H1 (cell line): ENCODE measurements at regions not wholly inside any gene's neighbourhood (a gene's known extent, or its start where the extent isn't known, plus 50 kb on each side); places are given as distances from the start of the nearest gene placed in this dataset.

Experiments used
- CTCF ChIA-PET: fragments of 300-600 bp; sonication (Branson Sonifier 250); formaldehyde crosslinking; loops from one replicate; lab custom pipeline; 2021; ENCODE audit not compliant: partially characterized antibody; lab: Charles Lee
- POLR2A ChIA-PET: fragments of 300-600 bp; sonication (Branson Sonifier 250); formaldehyde crosslinking; loops from one replicate; lab custom pipeline; 2021; ENCODE audit warnings: inconsistent platforms; ENCODE audit not compliant: partially characterized antibody; lab: Charles Lee
- DNase-seq, 2 experiments: peaks; one replicate each; pipeline versions ENCODE4 v3.0.0 to v3.0.0-alpha.2; 2010 to 2022; ENCODE audit warnings: low spot score in 2 of 2, low read depth in 1 of 2, mixed read lengths in 1 of 2
- FAIRE-seq: peaks from 2 replicates; lab custom pipeline; 2011; peaks lifted over from hg19 to GRCh38; lab: Jason Lieb, UNC
- H2AFZ ChIP-seq: 2 replicates; pipeline ENCODE4 v1.8.1; 2012; ENCODE audit warnings: low read length, inconsistent platforms
- H2AK5ac ChIP-seq: 2 replicates; pipeline ENCODE4 v1.6.1; 2013; ENCODE audit warnings: low read depth, low read length
- H2BK120ac ChIP-seq: replicated peaks from 2 replicates; pipeline ENCODE3; 2013; ENCODE audit warnings: low read depth, low read length, inconsistent platforms
- H2BK12ac ChIP-seq: 2 replicates; pipeline ENCODE4 v1.6.1; 2013; ENCODE audit warnings: low read depth, low read length
- H2BK15ac ChIP-seq: 2 replicates; pipeline ENCODE4 v1.6.1; 2013; ENCODE audit warnings: low read length
- H2BK20ac ChIP-seq: 2 replicates; pipeline ENCODE4 v1.6.1; 2013; ENCODE audit warnings: low read length
- H2BK5ac ChIP-seq: 2 replicates; pipeline ENCODE4 v1.6.1; 2013; ENCODE audit warnings: low read depth, low read length
- H3K14ac ChIP-seq: 2 replicates; pipeline ENCODE4 v1.6.1; 2013; ENCODE audit warnings: inconsistent platforms; ENCODE audit not compliant: insufficient read length
- H3K18ac ChIP-seq: 2 replicates; pipeline ENCODE4 v1.6.1; 2013; ENCODE audit warnings: low read length; ENCODE audit errors: extremely low read depth
- H3K23ac ChIP-seq: 2 replicates; pipeline ENCODE4 v1.6.1; 2013; ENCODE audit warnings: inconsistent platforms; ENCODE audit not compliant: insufficient read length
- H3K23me2 ChIP-seq: 2 replicates; pipeline ENCODE4 v1.6.1; 2013; ENCODE audit warnings: low read depth, low read length
- H3K27ac ChIP-seq: 2 replicates; pipeline ENCODE4 v1.6.1; 2011; ENCODE audit warnings: low read depth, low read length, inconsistent platforms
- H3K27me3 ChIP-seq, 4 experiments: replicated peaks in 1 of 4; 1 replicate in 1 of 4; 2 replicates in 3 of 4; pipeline versions ENCODE4 v1.6.1 to v1.8.1; 2011 to 2013; ENCODE audit warnings: low read length in 3 of 4, mild to moderate bottlenecking in 3 of 4, inconsistent platforms in 2 of 4, mixed read lengths in 2 of 4, moderate library complexity in 1 of 4; ENCODE audit not compliant: control insufficient read depth in 3 of 4, insufficient read depth in 3 of 4; ENCODE audit errors: extremely low read depth in 1 of 4
- H3K36me3 ChIP-seq, 4 experiments: 2 replicates each; pipeline versions ENCODE4 v1.6.1 to v1.8.1; 2011 to 2013; ENCODE audit warnings: mild to moderate bottlenecking in 4 of 4, low read length in 3 of 4, moderate library complexity in 2 of 4, control low read depth in 1 of 4, inconsistent platforms in 1 of 4; ENCODE audit not compliant: insufficient read depth in 4 of 4, control insufficient read depth in 2 of 4
- H3K4ac ChIP-seq: replicated peaks from 2 replicates; pipeline ENCODE3; 2013; ENCODE audit warnings: low read length, low read depth, mixed read lengths, inconsistent platforms; ENCODE audit not compliant: insufficient read length
- H3K4me1 ChIP-seq, 4 experiments: replicated peaks in 1 of 4; 1 replicate in 1 of 4; 2 replicates in 3 of 4; pipeline versions ENCODE4 v1.6.1 to v1.8.1; 2011 to 2013; ENCODE audit warnings: low read length in 3 of 4, inconsistent platforms in 2 of 4, mixed read lengths in 1 of 4; ENCODE audit not compliant: insufficient read depth in 4 of 4, control insufficient read depth in 3 of 4
- H3K4me2 ChIP-seq, 2 experiments: 2 replicates each; pipeline versions ENCODE4 v1.6.1 to v1.8.1; 2011 to 2013; ENCODE audit warnings: low read depth in 2 of 2, low read length in 2 of 2, control low read depth in 1 of 2, inconsistent platforms in 1 of 2, mild to moderate bottlenecking in 1 of 2; ENCODE audit not compliant: insufficient read depth in 1 of 2
- H3K4me3 ChIP-seq, 4 experiments: fragments of 200-600, 300-600 bp in 1 of 4; sonication (generic), shearing (Covaris generic), sonication (Bioruptor Twin) in 1 of 4; 2 replicates each; pipeline versions ENCODE4 v1.5.1 to v1.8.1; 2011 to 2016; ENCODE audit warnings: low read length in 4 of 4, low read depth in 3 of 4, control low read depth in 2 of 4, inconsistent platforms in 2 of 4, mild to moderate bottlenecking in 2 of 4, mixed read lengths in 1 of 4, moderate library complexity in 1 of 4; ENCODE audit not compliant: insufficient read depth in 2 of 4; ENCODE audit errors: extremely low read depth in 1 of 4
- H3K56ac ChIP-seq: replicated peaks from 2 replicates; pipeline ENCODE3; 2013; ENCODE audit warnings: low read depth, mild to moderate bottlenecking, mixed read lengths, low read length, inconsistent platforms; ENCODE audit not compliant: insufficient read length
- H3K79me1 ChIP-seq: 2 replicates; pipeline ENCODE4 v1.6.1; 2013; ENCODE audit warnings: low read depth, low read length, control low read depth
- H3K79me2 ChIP-seq, 2 experiments: 2 replicates each; pipeline versions ENCODE4 v1.6.1 to v1.8.1; 2012 to 2013; ENCODE audit warnings: low read length in 2 of 2, mild to moderate bottlenecking in 2 of 2, inconsistent platforms in 1 of 2; ENCODE audit not compliant: insufficient read depth in 2 of 2, control insufficient read depth in 1 of 2
- H3K9ac ChIP-seq, 4 experiments: replicated peaks in 1 of 4; 1 replicate in 1 of 4; 2 replicates in 3 of 4; pipeline versions ENCODE4 v1.6.1 to v1.8.1; 2011 to 2013; ENCODE audit warnings: low read depth in 3 of 4, low read length in 3 of 4, control low read depth in 2 of 4, mild to moderate bottlenecking in 2 of 4, moderate library complexity in 2 of 4, inconsistent platforms in 1 of 4; ENCODE audit errors: extremely low read depth in 1 of 4
- H3K9me3 ChIP-seq, 2 experiments: 2 replicates each; pipeline versions ENCODE4 v1.6.1 to v1.8.1; 2012 to 2013; ENCODE audit warnings: mild to moderate bottlenecking in 2 of 2, moderate library complexity in 2 of 2, control low read depth in 1 of 2, inconsistent platforms in 1 of 2, low read depth in 1 of 2, low read length in 1 of 2, mixed read lengths in 1 of 2; ENCODE audit not compliant: insufficient read depth in 2 of 2
- H4K20me1 ChIP-seq, 2 experiments: replicated peaks in 1 of 2; 2 replicates each; pipeline versions ENCODE3 to v1.8.1; 2011 to 2013; ENCODE audit warnings: inconsistent platforms in 2 of 2, low read length in 2 of 2, mild to moderate bottlenecking in 1 of 2; ENCODE audit not compliant: insufficient read depth in 2 of 2, control insufficient read depth in 1 of 2
- H4K5ac ChIP-seq: 2 replicates; pipeline ENCODE4 v1.6.1; 2013; ENCODE audit warnings: low read length, low read depth, mixed read lengths, inconsistent platforms; ENCODE audit not compliant: insufficient read length
- H4K8ac ChIP-seq: 2 replicates; pipeline ENCODE4 v1.8.0; 2013; ENCODE audit warnings: mild to moderate bottlenecking, moderate library complexity, low read length, inconsistent platforms; ENCODE audit not compliant: insufficient read depth; ENCODE audit errors: extremely low read depth
- H4K91ac ChIP-seq: replicated peaks from 2 replicates; pipeline ENCODE3; 2013; ENCODE audit warnings: low read length, mixed read lengths, inconsistent platforms; ENCODE audit not compliant: insufficient read length
- WGBS, 2 experiments: shearing (Covaris generic) in 1 of 2; methylation state at CpG; one replicate each; pipeline versions ENCODE4 v1.1.6 to v1.1.7; 2013 to 2015; ENCODE audit warnings: low lambda C conversion rate in 2 of 2, mixed read lengths in 2 of 2, inconsistent platforms in 1 of 2, low coverage in 1 of 2, missing lambda C conversion rate in 1 of 2; ENCODE audit not compliant: insufficient replicate concordance in 2 of 2, insufficient coverage in 1 of 2, insufficient read length in 1 of 2; ENCODE audit errors: extremely low coverage in 1 of 2, missing lambda C conversion rate in 1 of 2; 5-methylcytosine and 5-hydroxymethylcytosine counted together
- TF ChIP-seq, protein P1 (sequence below): fragments of 300-600 bp; sonication (generic); IDR thresholded peaks from 2 replicates; pipeline ENCODE4 v1.7.1; 2012; ENCODE audit warnings: low read length, moderate library complexity, mild to moderate bottlenecking, inconsistent platforms; ENCODE audit not compliant: insufficient replicate concordance

DNA sequence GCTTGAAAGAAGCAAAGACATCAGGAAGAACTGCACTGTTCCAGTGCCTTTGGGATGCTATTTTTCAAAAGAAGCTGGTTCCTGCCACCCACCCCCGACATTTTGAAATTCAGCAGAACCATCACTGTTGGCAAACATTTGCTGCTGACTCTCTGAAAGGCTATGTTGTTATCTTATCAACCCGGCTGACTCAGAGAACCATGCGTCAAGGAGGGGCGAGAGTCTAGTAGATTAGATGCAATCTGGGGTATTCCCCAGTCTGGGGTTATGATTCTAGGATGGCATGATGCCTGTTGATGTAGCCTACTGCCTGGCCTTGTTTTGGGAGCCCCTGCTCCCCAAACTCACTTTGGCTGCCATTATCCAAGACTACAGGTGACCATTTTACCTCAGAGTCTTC lies 267.8 kb upstream of the RUNX1 start:
- H3K36me3 ChIP-seq, result no peaks in the 10 kb centered on the region
- H3K4me1 ChIP-seq, result no peaks in the 10 kb centered on the region
- no peak overlapping the region for H2BK20ac ChIP-seq
- no peak overlapping the region for H2BK5ac ChIP-seq
- no peak overlapping the region for H4K8ac ChIP-seq
- H2BK12ac ChIP-seq, result no peak overlapping the region
- no peak overlapping the region for H3K4me3 ChIP-seq
- H3K23ac ChIP-seq, result no peak overlapping the region
- H3K4me2 ChIP-seq, result no peak overlapping the region
- no peak for DNase-seq
- no peak overlapping the region for H2BK15ac ChIP-seq
- H4K20me1 ChIP-seq, result no peaks in the 10 kb centered on the region
- no peak overlapping the region for H2AK5ac ChIP-seq
- no peak for FAIRE-seq
- no peaks in the 10 kb centered on the region for H3K79me1 ChIP-seq
- no peak overlapping the region for H3K4ac ChIP-seq
- H2AFZ ChIP-seq, result no peak overlapping the region
- H3K9me3 ChIP-seq, result no peaks in the 10 kb centered on the region
- H3K9ac ChIP-seq, result no peak overlapping the region
- H3K23me2 ChIP-seq, result no peaks in the 10 kb centered on the region
- H4K91ac ChIP-seq, result no peak overlapping the region
- WGBS, 2 experiments, result 91% methylated on average over 4 of the region's 4 CpGs; no CpG with 5 or more reads in 1 of the 2 experiments
- POLR2A ChIA-PET, result no interaction called here
- H3K79me2 ChIP-seq, result no peaks in the 10 kb centered on the region
- no peak overlapping the region for H4K5ac ChIP-seq
- TF ChIP-seq, protein P1, sequence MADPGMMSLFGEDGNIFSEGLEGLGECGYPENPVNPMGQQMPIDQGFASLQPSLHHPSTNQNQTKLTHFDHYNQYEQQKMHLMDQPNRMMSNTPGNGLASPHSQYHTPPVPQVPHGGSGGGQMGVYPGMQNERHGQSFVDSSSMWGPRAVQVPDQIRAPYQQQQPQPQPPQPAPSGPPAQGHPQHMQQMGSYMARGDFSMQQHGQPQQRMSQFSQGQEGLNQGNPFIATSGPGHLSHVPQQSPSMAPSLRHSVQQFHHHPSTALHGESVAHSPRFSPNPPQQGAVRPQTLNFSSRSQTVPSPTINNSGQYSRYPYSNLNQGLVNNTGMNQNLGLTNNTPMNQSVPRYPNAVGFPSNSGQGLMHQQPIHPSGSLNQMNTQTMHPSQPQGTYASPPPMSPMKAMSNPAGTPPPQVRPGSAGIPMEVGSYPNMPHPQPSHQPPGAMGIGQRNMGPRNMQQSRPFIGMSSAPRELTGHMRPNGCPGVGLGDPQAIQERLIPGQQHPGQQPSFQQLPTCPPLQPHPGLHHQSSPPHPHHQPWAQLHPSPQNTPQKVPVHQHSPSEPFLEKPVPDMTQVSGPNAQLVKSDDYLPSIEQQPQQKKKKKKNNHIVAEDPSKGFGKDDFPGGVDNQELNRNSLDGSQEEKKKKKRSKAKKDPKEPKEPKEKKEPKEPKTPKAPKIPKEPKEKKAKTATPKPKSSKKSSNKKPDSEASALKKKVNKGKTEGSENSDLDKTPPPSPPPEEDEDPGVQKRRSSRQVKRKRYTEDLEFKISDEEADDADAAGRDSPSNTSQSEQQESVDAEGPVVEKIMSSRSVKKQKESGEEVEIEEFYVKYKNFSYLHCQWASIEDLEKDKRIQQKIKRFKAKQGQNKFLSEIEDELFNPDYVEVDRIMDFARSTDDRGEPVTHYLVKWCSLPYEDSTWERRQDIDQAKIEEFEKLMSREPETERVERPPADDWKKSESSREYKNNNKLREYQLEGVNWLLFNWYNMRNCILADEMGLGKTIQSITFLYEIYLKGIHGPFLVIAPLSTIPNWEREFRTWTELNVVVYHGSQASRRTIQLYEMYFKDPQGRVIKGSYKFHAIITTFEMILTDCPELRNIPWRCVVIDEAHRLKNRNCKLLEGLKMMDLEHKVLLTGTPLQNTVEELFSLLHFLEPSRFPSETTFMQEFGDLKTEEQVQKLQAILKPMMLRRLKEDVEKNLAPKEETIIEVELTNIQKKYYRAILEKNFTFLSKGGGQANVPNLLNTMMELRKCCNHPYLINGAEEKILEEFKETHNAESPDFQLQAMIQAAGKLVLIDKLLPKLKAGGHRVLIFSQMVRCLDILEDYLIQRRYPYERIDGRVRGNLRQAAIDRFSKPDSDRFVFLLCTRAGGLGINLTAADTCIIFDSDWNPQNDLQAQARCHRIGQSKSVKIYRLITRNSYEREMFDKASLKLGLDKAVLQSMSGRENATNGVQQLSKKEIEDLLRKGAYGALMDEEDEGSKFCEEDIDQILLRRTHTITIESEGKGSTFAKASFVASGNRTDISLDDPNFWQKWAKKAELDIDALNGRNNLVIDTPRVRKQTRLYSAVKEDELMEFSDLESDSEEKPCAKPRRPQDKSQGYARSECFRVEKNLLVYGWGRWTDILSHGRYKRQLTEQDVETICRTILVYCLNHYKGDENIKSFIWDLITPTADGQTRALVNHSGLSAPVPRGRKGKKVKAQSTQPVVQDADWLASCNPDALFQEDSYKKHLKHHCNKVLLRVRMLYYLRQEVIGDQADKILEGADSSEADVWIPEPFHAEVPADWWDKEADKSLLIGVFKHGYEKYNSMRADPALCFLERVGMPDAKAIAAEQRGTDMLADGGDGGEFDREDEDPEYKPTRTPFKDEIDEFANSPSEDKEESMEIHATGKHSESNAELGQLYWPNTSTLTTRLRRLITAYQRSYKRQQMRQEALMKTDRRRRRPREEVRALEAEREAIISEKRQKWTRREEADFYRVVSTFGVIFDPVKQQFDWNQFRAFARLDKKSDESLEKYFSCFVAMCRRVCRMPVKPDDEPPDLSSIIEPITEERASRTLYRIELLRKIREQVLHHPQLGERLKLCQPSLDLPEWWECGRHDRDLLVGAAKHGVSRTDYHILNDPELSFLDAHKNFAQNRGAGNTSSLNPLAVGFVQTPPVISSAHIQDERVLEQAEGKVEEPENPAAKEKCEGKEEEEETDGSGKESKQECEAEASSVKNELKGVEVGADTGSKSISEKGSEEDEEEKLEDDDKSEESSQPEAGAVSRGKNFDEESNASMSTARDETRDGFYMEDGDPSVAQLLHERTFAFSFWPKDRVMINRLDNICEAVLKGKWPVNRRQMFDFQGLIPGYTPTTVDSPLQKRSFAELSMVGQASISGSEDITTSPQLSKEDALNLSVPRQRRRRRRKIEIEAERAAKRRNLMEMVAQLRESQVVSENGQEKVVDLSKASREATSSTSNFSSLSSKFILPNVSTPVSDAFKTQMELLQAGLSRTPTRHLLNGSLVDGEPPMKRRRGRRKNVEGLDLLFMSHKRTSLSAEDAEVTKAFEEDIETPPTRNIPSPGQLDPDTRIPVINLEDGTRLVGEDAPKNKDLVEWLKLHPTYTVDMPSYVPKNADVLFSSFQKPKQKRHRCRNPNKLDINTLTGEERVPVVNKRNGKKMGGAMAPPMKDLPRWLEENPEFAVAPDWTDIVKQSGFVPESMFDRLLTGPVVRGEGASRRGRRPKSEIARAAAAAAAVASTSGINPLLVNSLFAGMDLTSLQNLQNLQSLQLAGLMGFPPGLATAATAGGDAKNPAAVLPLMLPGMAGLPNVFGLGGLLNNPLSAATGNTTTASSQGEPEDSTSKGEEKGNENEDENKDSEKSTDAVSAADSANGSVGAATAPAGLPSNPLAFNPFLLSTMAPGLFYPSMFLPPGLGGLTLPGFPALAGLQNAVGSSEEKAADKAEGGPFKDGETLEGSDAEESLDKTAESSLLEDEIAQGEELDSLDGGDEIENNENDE, result no peak
- TF ChIP-seq, all 59 proteins: peak for 0
- no peak overlapping the region for H3K27ac ChIP-seq
- no peaks in the 10 kb centered on the region for H3K27me3 ChIP-seq
- CTCF ChIA-PET, result interaction anchor here (0.8 kb wide), 1 partner anchor 84 kb away, joined by 3 read pairs; no protein-coding TSS in a partner anchor
- no peak overlapping the region for H3K14ac ChIP-seq
- no peak overlapping the region for H3K56ac ChIP-seq
- no peak overlapping the region for H3K18ac ChIP-seq
- no peak overlapping the region for H2BK120ac ChIP-seq
